ENCODE measurements at regions not wholly inside any gene's neighbourhood (a gene's known extent, or its start where the extent isn't known, plus 50 kb on each side); places are given as distances from the start of the nearest gene placed in this dataset.
A peak's percentile ranks its signal among the peaks of the same experiment; 100 is the strongest.

DNA sequence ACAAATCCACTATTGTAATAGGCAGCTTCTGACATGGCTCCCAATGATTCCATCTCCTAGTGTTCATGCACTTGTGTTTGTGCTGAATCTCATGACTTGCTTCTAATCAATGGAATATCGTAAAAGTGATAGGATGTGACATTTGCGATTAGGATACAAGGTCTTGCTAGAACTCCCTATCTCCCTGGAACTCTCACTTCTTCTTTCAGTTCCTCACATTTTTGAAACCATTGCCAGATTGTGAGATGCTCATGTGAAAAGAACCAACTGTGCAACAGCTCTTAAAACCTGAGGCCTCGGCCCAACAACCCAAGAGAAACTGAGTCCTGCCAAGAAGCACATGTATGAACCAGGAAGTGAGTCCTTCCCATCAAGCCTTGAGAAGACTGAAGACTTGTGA is 226.9 kb upstream of the DTNA start:
- CTCF ChIA-PET = no interaction called here
- POLR2A ChIA-PET = no interaction called here

DNA sequence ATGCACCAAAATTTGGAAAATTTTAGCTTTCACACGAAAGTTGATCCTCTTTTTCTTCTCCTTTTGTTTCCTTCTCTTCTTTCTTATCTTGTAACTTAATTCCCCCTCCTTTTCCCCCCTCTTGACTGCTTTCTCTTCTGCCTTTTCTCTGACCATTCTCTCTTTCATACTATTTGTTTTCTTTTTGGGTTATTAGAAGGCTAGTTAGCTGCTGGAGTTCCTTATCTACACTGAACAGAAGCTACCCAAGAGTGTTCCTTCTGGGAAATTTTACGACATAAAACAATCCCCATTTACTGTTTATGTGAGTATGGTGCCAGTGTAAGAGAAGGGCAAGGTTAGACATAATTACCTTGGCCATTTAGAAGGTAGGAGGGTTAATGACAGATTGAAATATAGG is 218.4 kb upstream of the DTNA start:
- CTCF ChIA-PET = interaction anchor here (0.9 to 1.0 kb wide), 2 partner anchors 102 to 170 kb away, joined by 3 read pairs; no protein-coding TSS in a partner anchor
- peaks cover 22% of the 10 kb centered on the region for H3K4me1 ChIP-seq (ENCODE audit: control insufficient read depth, insufficient read depth, low read length)
- POLR2A ChIA-PET = no interaction called here
- TF ChIP-seq MZF1 (tag by site-specific recombination; IDR thresholded peaks at IDR 0.05; ENCODE audit: borderline replicate concordance) (peak; percentile 100), TCF7L2 (IDR thresholded peaks at IDR 0.05; ENCODE audit: borderline replicate concordance, low read depth, low read length) (peak; percentile 80), PRDM1 (tag by site-specific recombination; IDR thresholded peaks at IDR 0.05) (peak; percentile 96), WT1 (tag by site-specific recombination; IDR thresholded peaks at IDR 0.05) (no peak), MEIS1 (CRISPR knock-in tag; IDR thresholded peaks at IDR 0.05; ENCODE audit: borderline replicate concordance) (no peak), OSR2 (tag by site-specific recombination; IDR thresholded peaks at IDR 0.05) (peak; percentile 92), ZIC2 (tag by site-specific recombination; IDR thresholded peaks at IDR 0.05) (peak; percentile 43; the same call in 1 of the 2 replicates), ZNF654 (tag by site-specific recombination; IDR thresholded peaks at IDR 0.05; ENCODE audit: low read depth) (no peak), TRIM28 (IDR thresholded peaks at IDR 0.05; ENCODE audit: borderline replicate concordance, low read length) (peak; percentile 90), ZNF404 (tag by site-specific recombination; IDR thresholded peaks at IDR 0.05) (no peak), ZNF843 (tag by site-specific recombination; IDR thresholded peaks at IDR 0.05) (peak; percentile 92), ZNF596 (tag by site-specific recombination; IDR thresholded peaks at IDR 0.05) (peak; percentile 61; the same call in 1 of the 2 replicates), ZSCAN30 (tag by site-specific recombination; IDR thresholded peaks at IDR 0.05) (peak; percentile 40; the same call in 1 of the 2 replicates), OVOL3 (tag by site-specific recombination; IDR thresholded peaks at IDR 0.05) (peak; percentile 67; the same call in 1 of the 2 replicates)
- TF ChIP-seq, protein P1, sequence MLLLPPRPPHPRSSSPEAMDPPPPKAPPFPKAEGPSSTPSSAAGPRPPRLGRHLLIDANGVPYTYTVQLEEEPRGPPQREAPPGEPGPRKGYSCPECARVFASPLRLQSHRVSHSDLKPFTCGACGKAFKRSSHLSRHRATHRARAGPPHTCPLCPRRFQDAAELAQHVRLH (tag by site-specific recombination; IDR thresholded peaks at IDR 0.05) = peak; percentile 94
- TF ChIP-seq, protein P2, sequence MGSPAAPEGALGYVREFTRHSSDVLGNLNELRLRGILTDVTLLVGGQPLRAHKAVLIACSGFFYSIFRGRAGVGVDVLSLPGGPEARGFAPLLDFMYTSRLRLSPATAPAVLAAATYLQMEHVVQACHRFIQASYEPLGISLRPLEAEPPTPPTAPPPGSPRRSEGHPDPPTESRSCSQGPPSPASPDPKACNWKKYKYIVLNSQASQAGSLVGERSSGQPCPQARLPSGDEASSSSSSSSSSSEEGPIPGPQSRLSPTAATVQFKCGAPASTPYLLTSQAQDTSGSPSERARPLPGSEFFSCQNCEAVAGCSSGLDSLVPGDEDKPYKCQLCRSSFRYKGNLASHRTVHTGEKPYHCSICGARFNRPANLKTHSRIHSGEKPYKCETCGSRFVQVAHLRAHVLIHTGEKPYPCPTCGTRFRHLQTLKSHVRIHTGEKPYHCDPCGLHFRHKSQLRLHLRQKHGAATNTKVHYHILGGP (tag by site-specific recombination; IDR thresholded peaks at IDR 0.05) = peak; percentile 88
- TF ChIP-seq, protein P3, sequence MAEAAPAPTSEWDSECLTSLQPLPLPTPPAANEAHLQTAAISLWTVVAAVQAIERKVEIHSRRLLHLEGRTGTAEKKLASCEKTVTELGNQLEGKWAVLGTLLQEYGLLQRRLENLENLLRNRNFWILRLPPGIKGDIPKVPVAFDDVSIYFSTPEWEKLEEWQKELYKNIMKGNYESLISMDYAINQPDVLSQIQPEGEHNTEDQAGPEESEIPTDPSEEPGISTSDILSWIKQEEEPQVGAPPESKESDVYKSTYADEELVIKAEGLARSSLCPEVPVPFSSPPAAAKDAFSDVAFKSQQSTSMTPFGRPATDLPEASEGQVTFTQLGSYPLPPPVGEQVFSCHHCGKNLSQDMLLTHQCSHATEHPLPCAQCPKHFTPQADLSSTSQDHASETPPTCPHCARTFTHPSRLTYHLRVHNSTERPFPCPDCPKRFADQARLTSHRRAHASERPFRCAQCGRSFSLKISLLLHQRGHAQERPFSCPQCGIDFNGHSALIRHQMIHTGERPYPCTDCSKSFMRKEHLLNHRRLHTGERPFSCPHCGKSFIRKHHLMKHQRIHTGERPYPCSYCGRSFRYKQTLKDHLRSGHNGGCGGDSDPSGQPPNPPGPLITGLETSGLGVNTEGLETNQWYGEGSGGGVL (tag by site-specific recombination; IDR thresholded peaks at IDR 0.05) = peak; percentile 88
- TF ChIP-seq, protein P4, sequence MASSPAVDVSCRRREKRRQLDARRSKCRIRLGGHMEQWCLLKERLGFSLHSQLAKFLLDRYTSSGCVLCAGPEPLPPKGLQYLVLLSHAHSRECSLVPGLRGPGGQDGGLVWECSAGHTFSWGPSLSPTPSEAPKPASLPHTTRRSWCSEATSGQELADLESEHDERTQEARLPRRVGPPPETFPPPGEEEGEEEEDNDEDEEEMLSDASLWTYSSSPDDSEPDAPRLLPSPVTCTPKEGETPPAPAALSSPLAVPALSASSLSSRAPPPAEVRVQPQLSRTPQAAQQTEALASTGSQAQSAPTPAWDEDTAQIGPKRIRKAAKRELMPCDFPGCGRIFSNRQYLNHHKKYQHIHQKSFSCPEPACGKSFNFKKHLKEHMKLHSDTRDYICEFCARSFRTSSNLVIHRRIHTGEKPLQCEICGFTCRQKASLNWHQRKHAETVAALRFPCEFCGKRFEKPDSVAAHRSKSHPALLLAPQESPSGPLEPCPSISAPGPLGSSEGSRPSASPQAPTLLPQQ (tag by site-specific recombination; IDR thresholded peaks at IDR 0.05) = no peak

More for the DNA sequence above, 226.9 kb upstream of the DTNA start:
- Histone ChIP-seq H3K36me3 (ENCODE audit: control insufficient read depth in 2 of 2, insufficient read depth in 1 of 2, low read length in 2 of 2) (no peaks in the 10 kb centered on the region), H3K27ac (ENCODE audit: extremely low read depth, low read depth, low read length) (no peak overlapping the region), H3K4me3 (ENCODE audit: low read depth, low read length) (no peak overlapping the region), H3K9me3 (ENCODE audit: control insufficient read depth, insufficient read depth, low read depth, low read length) (no peaks in the 10 kb centered on the region), H3K4me1 (ENCODE audit: control insufficient read depth, insufficient read depth, low read length) (no peaks in the 10 kb centered on the region)
- TF ChIP-seq ZNF404 (tag by site-specific recombination; IDR thresholded peaks at IDR 0.05) (no peak), HOXD13 (CRISPR knock-in tag; IDR thresholded peaks at IDR 0.05; ENCODE audit: borderline replicate concordance) (no peak), ZNF530 (tag by site-specific recombination; IDR thresholded peaks at IDR 0.05; ENCODE audit: low read depth) (no peak), KLF8 (tag by site-specific recombination; IDR thresholded peaks at IDR 0.05) (no peak), ZNF670 (tag by site-specific recombination; IDR thresholded peaks at IDR 0.05; ENCODE audit: low read depth) (no peak), ZBTB48 (tag by site-specific recombination; IDR thresholded peaks at IDR 0.05) (no peak), YY1 (tag by site-specific recombination; IDR thresholded peaks at IDR 0.05) (no peak), GFI1B (tag by site-specific recombination; IDR thresholded peaks at IDR 0.05) (no peak), EGR2 (tag by site-specific recombination; IDR thresholded peaks at IDR 0.05; ENCODE audit: low read depth) (no peak), ZNF16 (tag by site-specific recombination; IDR thresholded peaks at IDR 0.05; ENCODE audit: low read depth) (no peak), ZBTB17 (tag by site-specific recombination; IDR thresholded peaks at IDR 0.05) (no peak), ZEB2 (tag by site-specific recombination; IDR thresholded peaks at IDR 0.05) (no peak), HOXA7 (CRISPR knock-in tag; IDR thresholded peaks at IDR 0.05; ENCODE audit: borderline replicate concordance) (no peak), ZIC2 (tag by site-specific recombination; IDR thresholded peaks at IDR 0.05) (no peak), ZNF768 (tag by site-specific recombination; IDR thresholded peaks at IDR 0.05) (no peak), ZNF623 (tag by site-specific recombination; IDR thresholded peaks at IDR 0.05) (no peak), SALL2 (tag by site-specific recombination; IDR thresholded peaks at IDR 0.05; ENCODE audit: borderline replicate concordance) (no peak)
- TF ChIP-seq, protein P5, sequence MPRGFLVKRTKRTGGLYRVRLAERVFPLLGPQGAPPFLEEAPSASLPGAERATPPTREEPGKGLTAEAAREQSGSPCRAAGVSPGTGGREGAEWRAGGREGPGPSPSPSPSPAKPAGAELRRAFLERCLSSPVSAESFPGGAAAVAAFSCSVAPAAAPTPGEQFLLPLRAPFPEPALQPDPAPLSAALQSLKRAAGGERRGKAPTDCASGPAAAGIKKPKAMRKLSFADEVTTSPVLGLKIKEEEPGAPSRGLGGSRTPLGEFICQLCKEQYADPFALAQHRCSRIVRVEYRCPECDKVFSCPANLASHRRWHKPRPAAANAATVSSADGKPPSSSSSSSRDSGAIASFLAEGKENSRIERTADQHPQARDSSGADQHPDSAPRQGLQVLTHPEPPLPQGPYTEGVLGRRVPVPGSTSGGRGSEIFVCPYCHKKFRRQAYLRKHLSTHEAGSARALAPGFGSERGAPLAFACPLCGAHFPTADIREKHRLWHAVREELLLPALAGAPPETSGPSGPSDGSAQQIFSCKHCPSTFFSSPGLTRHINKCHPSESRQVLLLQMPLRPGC (tag by site-specific recombination; IDR thresholded peaks at IDR 0.05) = no peak
- TF ChIP-seq, protein P6, sequence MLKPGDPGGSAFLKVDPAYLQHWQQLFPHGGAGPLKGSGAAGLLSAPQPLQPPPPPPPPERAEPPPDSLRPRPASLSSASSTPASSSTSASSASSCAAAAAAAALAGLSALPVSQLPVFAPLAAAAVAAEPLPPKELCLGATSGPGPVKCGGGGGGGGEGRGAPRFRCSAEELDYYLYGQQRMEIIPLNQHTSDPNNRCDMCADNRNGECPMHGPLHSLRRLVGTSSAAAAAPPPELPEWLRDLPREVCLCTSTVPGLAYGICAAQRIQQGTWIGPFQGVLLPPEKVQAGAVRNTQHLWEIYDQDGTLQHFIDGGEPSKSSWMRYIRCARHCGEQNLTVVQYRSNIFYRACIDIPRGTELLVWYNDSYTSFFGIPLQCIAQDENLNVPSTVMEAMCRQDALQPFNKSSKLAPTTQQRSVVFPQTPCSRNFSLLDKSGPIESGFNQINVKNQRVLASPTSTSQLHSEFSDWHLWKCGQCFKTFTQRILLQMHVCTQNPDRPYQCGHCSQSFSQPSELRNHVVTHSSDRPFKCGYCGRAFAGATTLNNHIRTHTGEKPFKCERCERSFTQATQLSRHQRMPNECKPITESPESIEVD (tag by site-specific recombination; IDR thresholded peaks at IDR 0.05) = no peak

More for the DNA sequence above, 218.4 kb upstream of the DTNA start:
- Histone ChIP-seq H3K4me3 (ENCODE audit: low read depth, low read length) (no peak overlapping the region), H3K27ac (ENCODE audit: extremely low read depth, low read depth, low read length) (no peak overlapping the region), H3K36me3 (ENCODE audit: control insufficient read depth in 2 of 2, insufficient read depth in 1 of 2, low read length in 2 of 2) (no peaks in the 10 kb centered on the region), H3K9me3 (ENCODE audit: control insufficient read depth, insufficient read depth, low read depth, low read length) (no peaks in the 10 kb centered on the region)

Data from HEK293 (cell line).